ENCODE measurements at regions not wholly inside any gene's neighbourhood (a gene's known extent, or its start where the extent isn't known, plus 50 kb on each side); places are given as distances from the start of the nearest gene placed in this dataset.

GRCh38 chrX:79524642-79525041 lies 157.5 kb upstream of the ITM2A start:
- Histone ChIP-seq H3K27me3 (ENCODE audit: control insufficient read depth, insufficient read depth, low read length, poor library complexity, severe bottlenecking) (no peaks in the 10 kb centered on the region), H3K27ac (ENCODE audit: low read depth, low read length) (no peak overlapping the region), H3K4me1 (ENCODE audit: control insufficient read depth, insufficient read depth, low read length) (no peaks in the 10 kb centered on the region), H3K36me3 (ENCODE audit: control insufficient read depth, insufficient read depth, low read length) (no peaks in the 10 kb centered on the region), H3K4me3 (ENCODE audit: low read length) (no peak overlapping the region), H3K9me3 (ENCODE audit: control insufficient read depth, low read length) (no peaks in the 10 kb centered on the region), H3K9ac (ENCODE audit: extremely low read depth, low read length, poor library complexity, severe bottlenecking) (no peak overlapping the region)
- Mint-ChIP-seq H3K4me3 (no peak overlapping the region), H3K9me3 (peaks cover 72% of the 10 kb centered on the region), H3K27ac (no peak overlapping the region), H3K4me1 (peaks cover 2% of the 10 kb centered on the region), H3K36me3 (ENCODE audit: low read depth) (no peaks in the 10 kb centered on the region), H3K27me3 (ENCODE audit: insufficient read depth) (no peaks in the 10 kb centered on the region)
- DNase-seq = peak; percentile 48
- 19% methylated on average over 1 of the region's 2 CpGs; no CpG with 5 or more reads in 1 of the 2 experiments for WGBS, 2 experiments (ENCODE audit: insufficient coverage in 1 of 2, insufficient read length in 1 of 2)
- peak; percentile 64 for TF ChIP-seq CTCF (conservative IDR thresholded peaks at IDR 0.05)

GRCh38 chrX:79515529-79515928 lies 148.4 kb upstream of the ITM2A start:
- Histone ChIP-seq H3K9ac (ENCODE audit: extremely low read depth, low read length, poor library complexity, severe bottlenecking) (no peak overlapping the region), H3K4me3 (ENCODE audit: low read length) (no peak overlapping the region), H3K36me3 (ENCODE audit: control insufficient read depth, insufficient read depth, low read length) (no peaks in the 10 kb centered on the region), H3K9me3 (ENCODE audit: control insufficient read depth, low read length) (no peaks in the 10 kb centered on the region), H3K4me1 (ENCODE audit: control insufficient read depth, insufficient read depth, low read length) (no peaks in the 10 kb centered on the region), H3K27me3 (ENCODE audit: control insufficient read depth, insufficient read depth, low read length, poor library complexity, severe bottlenecking) (no peaks in the 10 kb centered on the region), H3K27ac (ENCODE audit: low read depth, low read length) (no peak overlapping the region)
- 85 to 100% methylated on average over 1 to 7 of the region's 7 CpGs for WGBS, 2 experiments (ENCODE audit: insufficient coverage in 1 of 2, insufficient read length in 1 of 2)
- Mint-ChIP-seq H3K4me1 (no peaks in the 10 kb centered on the region), H3K27ac (no peak overlapping the region), H3K9me3 (peaks cover 63% of the 10 kb centered on the region), H3K36me3 (ENCODE audit: low read depth) (no peaks in the 10 kb centered on the region), H3K4me3 (no peak overlapping the region), H3K27me3 (ENCODE audit: insufficient read depth) (peaks cover 2% of the 10 kb centered on the region)
- DNase-seq = no peak
- peak; percentile 67 for TF ChIP-seq CTCF (conservative IDR thresholded peaks at IDR 0.05)

GRCh38 chrX:79511799-79512198 lies 144.7 kb upstream of the ITM2A start:
- WGBS, 2 experiments (ENCODE audit: insufficient coverage in 1 of 2, insufficient read length in 1 of 2) = 100% methylated on average over 1 of the region's 1 CpG; no CpG with 5 or more reads in 1 of the 2 experiments
- Histone ChIP-seq H3K27ac (ENCODE audit: low read depth, low read length) (no peak overlapping the region), H3K36me3 (ENCODE audit: control insufficient read depth, insufficient read depth, low read length) (no peaks in the 10 kb centered on the region), H3K9me3 (ENCODE audit: control insufficient read depth, low read length) (no peaks in the 10 kb centered on the region), H3K4me3 (ENCODE audit: low read length) (no peak overlapping the region), H3K9ac (ENCODE audit: extremely low read depth, low read length, poor library complexity, severe bottlenecking) (no peak overlapping the region), H3K4me1 (ENCODE audit: control insufficient read depth, insufficient read depth, low read length) (no peaks in the 10 kb centered on the region), H3K27me3 (ENCODE audit: control insufficient read depth, insufficient read depth, low read length, poor library complexity, severe bottlenecking) (no peaks in the 10 kb centered on the region)
- no peaks in the 10 kb centered on the region for H3K36me3 Mint-ChIP-seq (ENCODE audit: low read depth)
- TF ChIP-seq CTCF (conservative IDR thresholded peaks at IDR 0.05) = no peak
- H3K9me3 Mint-ChIP-seq = peaks cover 59% of the 10 kb centered on the region
- no peaks in the 10 kb centered on the region for H3K27me3 Mint-ChIP-seq (ENCODE audit: insufficient read depth)
- H3K4me1 Mint-ChIP-seq = no peaks in the 10 kb centered on the region
- H3K27ac Mint-ChIP-seq = no peak overlapping the region
- no peak for DNase-seq
- H3K4me3 Mint-ChIP-seq = no peak overlapping the region
